ENCODE measurements at regions not wholly inside any gene's neighbourhood (a gene's known extent, or its start where the extent isn't known, plus 50 kb on each side); places are given as distances from the start of the nearest gene placed in this dataset.

DNA sequence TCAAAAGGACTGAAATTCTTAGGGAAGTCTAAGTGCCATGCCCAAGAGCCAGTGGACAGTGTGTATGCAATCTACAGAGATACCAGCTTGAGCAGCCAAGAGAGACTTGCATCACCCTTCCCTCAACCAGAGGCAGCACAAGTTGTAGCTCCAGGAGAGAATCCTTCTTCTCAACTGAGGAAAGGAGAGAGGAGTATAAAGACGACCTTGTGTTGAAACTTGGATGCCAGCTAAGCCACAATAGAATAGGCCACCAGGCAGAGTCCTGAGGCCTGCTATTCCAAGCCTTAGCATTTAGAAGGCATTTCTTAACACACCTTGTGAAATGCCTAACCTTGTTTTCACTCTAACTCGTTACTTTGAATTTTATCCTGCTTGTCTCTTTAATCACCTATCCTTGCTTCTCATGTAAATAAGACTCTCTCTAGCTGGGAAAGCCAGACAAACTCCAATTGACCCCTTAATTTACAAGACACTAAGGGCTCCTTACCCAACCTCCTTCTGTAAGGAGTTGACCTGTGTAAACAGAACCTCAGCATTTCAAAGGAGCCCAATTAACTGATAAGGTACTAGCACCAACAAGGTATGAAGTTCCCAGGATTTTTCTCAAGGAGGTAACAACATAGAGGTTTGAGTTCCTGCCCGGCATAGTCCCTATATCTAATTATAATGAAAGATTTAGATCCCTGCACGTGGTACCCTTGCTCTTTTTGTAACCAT, 738.8 kb downstream of the AMY1C start:
- no peak for TF ChIP-seq CTCF (IDR thresholded peaks at IDR 0.05; ENCODE audit: low read length)
- TF ChIP-seq EZH2phosphoT487 (IDR thresholded peaks at IDR 0.05; ENCODE audit: low read length), result no peak
- TF ChIP-seq EZH2 (optimal IDR thresholded peaks at IDR 0.05; ENCODE audit: low read depth, low read length), result no peak

Measured in MM.1S (cell line).